K562 (cell line): ENCODE measurements at regions not wholly inside any gene's neighbourhood (a gene's known extent, or its start where the extent isn't known, plus 50 kb on each side); places are given as distances from the start of the nearest gene placed in this dataset.

Source experiments
- ARNT ChIP-seq, 2 experiments: fragments of 450-650 bp; IDR thresholded peaks; 2 replicates each; pipeline ENCODE4 v1.6.1; 2016; ENCODE audit warnings: mild to moderate bottlenecking in 1 of 2
- CREM ChIP-seq: IDR thresholded peaks from 2 replicates; pipeline ENCODE4 v1.6.1; 2014; ENCODE audit warnings: antibody characterized with exemption, low read depth
- HDAC2 ChIP-seq: fragments of 450-650 bp; IDR thresholded peaks from 2 replicates; pipeline ENCODE4 v1.6.1; 2016; ENCODE audit warnings: mild to moderate bottlenecking
- HNRNPUL1 ChIP-seq: fragments of 200-400 bp; formaldehyde crosslinking; IDR thresholded peaks from 2 replicates; pipeline ENCODE4 v1.6.1; 2017; ENCODE audit warnings: low read length
- MAFF ChIP-seq: IDR thresholded peaks from 2 replicates; pipeline ENCODE4 v1.6.1; 2012; ENCODE audit warnings: low read length, improper control_type of control experiment
- NFE2 ChIP-seq: IDR thresholded peaks from 2 replicates; pipeline ENCODE4 v1.6.1; 2014; ENCODE audit warnings: antibody characterized with exemption, low read depth
- SIX5 ChIP-seq, 2 experiments: IDR thresholded peaks; 2 replicates each; pipeline ENCODE4 v1.6.1; 2011; ENCODE audit warnings: low read length in 2 of 2, borderline replicate concordance in 1 of 2, low read depth in 1 of 2, mild to moderate bottlenecking in 1 of 2, moderate library complexity in 1 of 2; ENCODE audit not compliant: insufficient read depth in 1 of 2
- SP1 ChIP-seq: sonication (generic); formaldehyde crosslinking; IDR thresholded peaks from 2 replicates; pipeline ENCODE4 v1.8.1; 2022; ENCODE audit warnings: mild to moderate bottlenecking, missing genetic modification reagents
- TCF7 ChIP-seq: sonication (generic); IDR thresholded peaks from 2 replicates; pipeline ENCODE4 v1.6.1; 2016; ENCODE audit warnings: antibody characterized with exemption, borderline replicate concordance
- ZNF584 ChIP-seq: fragments of 200-800 bp; sonication (Bioruptor generic); IDR thresholded peaks from 2 replicates; pipeline ENCODE4 v1.6.1; 2016; ENCODE audit warnings: low read depth, mild to moderate bottlenecking, missing genetic modification characterization, missing compliant biosample characterization
- TF ChIP-seq, protein P1 (sequence below), 3 experiments: IDR thresholded peaks in 2 of 3; conservative IDR thresholded peaks in 1 of 3; 2 replicates each; pipeline ENCODE4 v1.5.1; 2011 to 2012; ENCODE audit warnings: low read length in 3 of 3, mild to moderate bottlenecking in 3 of 3, control low read depth in 2 of 3, improper control_type of control experiment in 1 of 3, inconsistent platforms in 1 of 3, low read depth in 1 of 3, mixed read lengths in 1 of 3, moderate library complexity in 1 of 3; ENCODE audit not compliant: insufficient read depth in 2 of 3
- TF ChIP-seq, protein P2 (sequence below): fragments of 450-650 bp; conservative IDR thresholded peaks from 2 replicates; pipeline ENCODE4 v1.6.1; 2016; ENCODE audit warnings: missing genetic modification characterization, low read depth, mild to moderate bottlenecking, missing compliant biosample characterization, moderate library complexity
- TF ChIP-seq, protein P3 (sequence below), 2 experiments: IDR thresholded peaks; 2 replicates each; pipeline ENCODE4 v1.6.1; 2011; ENCODE audit warnings: borderline replicate concordance in 1 of 2, control low read depth in 1 of 2, low read depth in 1 of 2, low read length in 1 of 2, mild to moderate bottlenecking in 1 of 2, mixed read lengths in 1 of 2, moderate library complexity in 1 of 2; ENCODE audit not compliant: insufficient read depth in 1 of 2, insufficient read length in 1 of 2, poor library complexity in 1 of 2, severe bottlenecking in 1 of 2; ENCODE audit errors: extremely low read depth in 1 of 2

DNA sequence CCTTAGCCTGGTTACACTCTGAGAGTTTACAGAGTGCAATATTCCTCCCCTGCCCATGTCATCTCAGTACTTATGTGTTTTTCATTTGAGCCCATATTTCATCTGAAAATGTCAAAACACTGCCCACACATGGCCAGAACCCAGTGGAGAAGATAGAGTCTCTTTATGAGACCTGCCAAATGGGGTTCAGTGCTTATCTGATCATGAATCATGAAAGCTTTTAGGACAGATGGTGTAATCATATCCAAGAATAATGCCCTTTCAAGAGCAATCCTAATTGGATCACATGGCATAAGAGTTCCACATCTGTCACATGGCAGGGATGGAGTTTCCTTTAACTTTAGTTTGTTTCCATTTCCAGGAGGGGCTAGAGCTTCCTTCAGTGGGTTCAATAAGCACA, 77.2 kb upstream of the AGBL1 start:
- TF ChIP-seq SIX5 (IDR thresholded peaks at IDR 0.05; ENCODE audit: borderline replicate concordance in 1 of 2, insufficient read depth in 1 of 2, low read depth in 1 of 2, low read length in 2 of 2): no peak
- no peak for TF ChIP-seq ARNT (IDR thresholded peaks at IDR 0.05)
- no peak for TF ChIP-seq ZNF584 (CRISPR knock-in tag)
- no peak for TF ChIP-seq NFE2
- TF ChIP-seq HDAC2: no peak
- TF ChIP-seq CREM: no peak
- TF ChIP-seq HNRNPUL1: no peak
- no peak for TF ChIP-seq SP1 (CRISPR knock-in tag)
- TF ChIP-seq, protein P1, sequence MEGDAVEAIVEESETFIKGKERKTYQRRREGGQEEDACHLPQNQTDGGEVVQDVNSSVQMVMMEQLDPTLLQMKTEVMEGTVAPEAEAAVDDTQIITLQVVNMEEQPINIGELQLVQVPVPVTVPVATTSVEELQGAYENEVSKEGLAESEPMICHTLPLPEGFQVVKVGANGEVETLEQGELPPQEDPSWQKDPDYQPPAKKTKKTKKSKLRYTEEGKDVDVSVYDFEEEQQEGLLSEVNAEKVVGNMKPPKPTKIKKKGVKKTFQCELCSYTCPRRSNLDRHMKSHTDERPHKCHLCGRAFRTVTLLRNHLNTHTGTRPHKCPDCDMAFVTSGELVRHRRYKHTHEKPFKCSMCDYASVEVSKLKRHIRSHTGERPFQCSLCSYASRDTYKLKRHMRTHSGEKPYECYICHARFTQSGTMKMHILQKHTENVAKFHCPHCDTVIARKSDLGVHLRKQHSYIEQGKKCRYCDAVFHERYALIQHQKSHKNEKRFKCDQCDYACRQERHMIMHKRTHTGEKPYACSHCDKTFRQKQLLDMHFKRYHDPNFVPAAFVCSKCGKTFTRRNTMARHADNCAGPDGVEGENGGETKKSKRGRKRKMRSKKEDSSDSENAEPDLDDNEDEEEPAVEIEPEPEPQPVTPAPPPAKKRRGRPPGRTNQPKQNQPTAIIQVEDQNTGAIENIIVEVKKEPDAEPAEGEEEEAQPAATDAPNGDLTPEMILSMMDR (IDR thresholded peaks at IDR 0.05 in 2 of 3, conservative IDR thresholded peaks at IDR 0.05 in 1 of 3; ENCODE audit: insufficient read depth in 2 of 3, low read depth in 1 of 3, low read length in 3 of 3): no peak
- TF ChIP-seq, protein P2, sequence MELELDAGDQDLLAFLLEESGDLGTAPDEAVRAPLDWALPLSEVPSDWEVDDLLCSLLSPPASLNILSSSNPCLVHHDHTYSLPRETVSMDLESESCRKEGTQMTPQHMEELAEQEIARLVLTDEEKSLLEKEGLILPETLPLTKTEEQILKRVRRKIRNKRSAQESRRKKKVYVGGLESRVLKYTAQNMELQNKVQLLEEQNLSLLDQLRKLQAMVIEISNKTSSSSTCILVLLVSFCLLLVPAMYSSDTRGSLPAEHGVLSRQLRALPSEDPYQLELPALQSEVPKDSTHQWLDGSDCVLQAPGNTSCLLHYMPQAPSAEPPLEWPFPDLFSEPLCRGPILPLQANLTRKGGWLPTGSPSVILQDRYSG (tag): no peak
- TF ChIP-seq TCF7: no peak
- TF ChIP-seq MAFF: no peak
- TF ChIP-seq, protein P3, sequence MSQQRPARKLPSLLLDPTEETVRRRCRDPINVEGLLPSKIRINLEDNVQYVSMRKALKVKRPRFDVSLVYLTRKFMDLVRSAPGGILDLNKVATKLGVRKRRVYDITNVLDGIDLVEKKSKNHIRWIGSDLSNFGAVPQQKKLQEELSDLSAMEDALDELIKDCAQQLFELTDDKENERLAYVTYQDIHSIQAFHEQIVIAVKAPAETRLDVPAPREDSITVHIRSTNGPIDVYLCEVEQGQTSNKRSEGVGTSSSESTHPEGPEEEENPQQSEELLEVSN (IDR thresholded peaks at IDR 0.05; ENCODE audit: borderline replicate concordance in 1 of 2, extremely low read depth in 1 of 2, insufficient read depth in 1 of 2, insufficient read length in 1 of 2, low read depth in 1 of 2, low read length in 1 of 2, poor library complexity in 1 of 2, severe bottlenecking in 1 of 2): no peak
